ENCODE measurements at regions not wholly inside any gene's neighbourhood (a gene's known extent, or its start where the extent isn't known, plus 50 kb on each side); places are given as distances from the start of the nearest gene placed in this dataset.

GRCh38 chr12:107144441-107144840 lies 51.1 kb upstream of the CRY1 start:
- no peak for TF ChIP-seq CTCF (IDR thresholded peaks at IDR 0.05)
- ATAC-seq (no peak), DNase-seq (no peak)
- H3K4me3 ChIP-seq = no peak overlapping the region
- 62 to 66% (median 64%) methylated on average over 7 of the region's 7 CpGs for WGBS, 3 donors
- no peaks in the 10 kb centered on the region for H3K27me3 ChIP-seq (ENCODE audit: insufficient read depth in 3 of 3, low read length in 2 of 3)
- H3K27ac ChIP-seq = no peak overlapping the region
- intact Hi-C loops (cut with DNase I) = no loop called here
- no peaks in the 10 kb centered on the region for H3K4me1 ChIP-seq
- H3K36me3 ChIP-seq (ENCODE audit: insufficient read depth in 1 of 2, low read depth in 1 of 2) = no peaks in the 10 kb centered on the region
- no peaks in the 10 kb centered on the region for H3K9me3 ChIP-seq

GRCh38 chr12:107144990-107145389 lies 51.6 kb upstream of the CRY1 start:
- H3K4me1 ChIP-seq = no peaks in the 10 kb centered on the region
- H3K27ac ChIP-seq = no peak overlapping the region
- TF ChIP-seq CTCF (IDR thresholded peaks at IDR 0.05) = no peak
- DNase-seq (no peak), ATAC-seq (no peak)
- H3K4me3 ChIP-seq = no peak overlapping the region
- H3K27me3 ChIP-seq (ENCODE audit: insufficient read depth in 3 of 3, low read length in 2 of 3) = no peaks in the 10 kb centered on the region
- H3K9me3 ChIP-seq = no peaks in the 10 kb centered on the region
- H3K36me3 ChIP-seq (ENCODE audit: insufficient read depth in 1 of 2, low read depth in 1 of 2) = no peaks in the 10 kb centered on the region
- intact Hi-C loops (cut with DNase I) = no loop called here
- WGBS, 3 donors = 29 to 36% (median 32%) methylated on average over 2 of the region's 2 CpGs

GRCh38 chr12:107145397-107145796 lies 52.0 kb upstream of the CRY1 start:
- no peak overlapping the region for H3K4me3 ChIP-seq
- H3K9me3 ChIP-seq = no peaks in the 10 kb centered on the region
- intact Hi-C loops (cut with DNase I) = no loop called here
- H3K4me1 ChIP-seq = no peaks in the 10 kb centered on the region
- WGBS, 3 donors = 68 to 75% (median 70%) methylated on average over 6 of the region's 6 CpGs
- H3K36me3 ChIP-seq (ENCODE audit: insufficient read depth in 1 of 2, low read depth in 1 of 2) = no peaks in the 10 kb centered on the region
- H3K27me3 ChIP-seq (ENCODE audit: insufficient read depth in 3 of 3, low read length in 2 of 3) = no peaks in the 10 kb centered on the region
- no peak for ATAC-seq
- H3K27ac ChIP-seq = no peak overlapping the region
- TF ChIP-seq CTCF (IDR thresholded peaks at IDR 0.05) = no peak
- no peak for DNase-seq

- ATAC-seq (no peak), DNase-seq (no peak)
- no peaks in the 10 kb centered on the region for H3K27me3 ChIP-seq (ENCODE audit: insufficient read depth in 3 of 3, low read length in 2 of 3)
- H3K27ac ChIP-seq = no peak overlapping the region
- no peaks in the 10 kb centered on the region for H3K4me1 ChIP-seq
- no peaks in the 10 kb centered on the region for H3K36me3 ChIP-seq (ENCODE audit: insufficient read depth in 1 of 2, low read depth in 1 of 2)
- H3K9me3 ChIP-seq = no peaks in the 10 kb centered on the region
- TF ChIP-seq CTCF (IDR thresholded peaks at IDR 0.05) = no peak
- no peak overlapping the region for H3K4me3 ChIP-seq
- 50 to 59% (median 57%) methylated on average over 2 of the region's 2 CpGs for WGBS, 3 donors
- intact Hi-C loops (cut with DNase I) = no loop called here
Measured at GRCh38 chr12:107148107-107148506, 54.8 kb upstream of the CRY1 start.

GRCh38 chr12:107152315-107152714 lies 59.0 kb upstream of the CRY1 start:
- no peak overlapping the region for H3K4me3 ChIP-seq
- H3K36me3 ChIP-seq (ENCODE audit: insufficient read depth in 1 of 2, low read depth in 1 of 2) = no peaks in the 10 kb centered on the region
- WGBS, 3 donors = 69 to 83% (median 79%) methylated on average over 3 of the region's 3 CpGs
- DNase-seq = no peak
- no peaks in the 10 kb centered on the region for H3K4me1 ChIP-seq
- no peak overlapping the region for H3K27ac ChIP-seq
- no peak for TF ChIP-seq CTCF (IDR thresholded peaks at IDR 0.05)
- H3K9me3 ChIP-seq = no peaks in the 10 kb centered on the region
- no peak for ATAC-seq
- intact Hi-C loops (cut with DNase I) = no loop called here
- peaks cover 0 to 8% (median 3%) of the 10 kb centered on the region in 3 donors for H3K27me3 ChIP-seq (ENCODE audit: insufficient read depth in 3 of 3, low read length in 2 of 3)
